ENCODE measurements at regions not wholly inside any gene's neighbourhood (a gene's known extent, or its start where the extent isn't known, plus 50 kb on each side); places are given as distances from the start of the nearest gene placed in this dataset.

DNA sequence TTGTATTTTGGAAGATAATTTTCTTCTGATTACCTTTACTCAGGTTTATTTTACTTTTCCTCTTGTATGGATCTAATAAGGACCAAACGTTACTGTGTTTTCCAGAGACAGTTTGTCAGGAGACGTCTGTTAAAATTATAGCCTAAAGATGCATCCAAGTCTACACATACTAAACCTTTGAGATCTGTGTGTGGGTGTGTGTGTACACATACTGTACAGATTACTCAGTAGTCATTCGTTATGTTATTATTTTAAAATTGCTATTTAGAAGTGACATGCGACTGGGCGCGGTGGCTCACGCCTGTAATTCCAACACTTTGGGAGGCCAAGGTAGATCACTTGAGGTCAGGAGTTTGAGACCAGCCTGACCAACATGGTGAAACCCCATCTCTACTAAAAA is 51.6 kb upstream of the CNTLN start:
- no peaks in the 10 kb centered on the region for H3K36me3 ChIP-seq
- H3K4me3 ChIP-seq = no peak overlapping the region
- DNase-seq (ENCODE audit: low spot score in 2 of 2) = no peak
- no peaks in the 10 kb centered on the region for H3K27me3 ChIP-seq
- no peaks in the 10 kb centered on the region for H3K4me1 ChIP-seq
- intact Hi-C loops (cut with DNase I) = no loop called here
- no peak overlapping the region for H3K27ac ChIP-seq
- no peaks in the 10 kb centered on the region for H3K9me3 ChIP-seq
- TF ChIP-seq, protein P1, sequence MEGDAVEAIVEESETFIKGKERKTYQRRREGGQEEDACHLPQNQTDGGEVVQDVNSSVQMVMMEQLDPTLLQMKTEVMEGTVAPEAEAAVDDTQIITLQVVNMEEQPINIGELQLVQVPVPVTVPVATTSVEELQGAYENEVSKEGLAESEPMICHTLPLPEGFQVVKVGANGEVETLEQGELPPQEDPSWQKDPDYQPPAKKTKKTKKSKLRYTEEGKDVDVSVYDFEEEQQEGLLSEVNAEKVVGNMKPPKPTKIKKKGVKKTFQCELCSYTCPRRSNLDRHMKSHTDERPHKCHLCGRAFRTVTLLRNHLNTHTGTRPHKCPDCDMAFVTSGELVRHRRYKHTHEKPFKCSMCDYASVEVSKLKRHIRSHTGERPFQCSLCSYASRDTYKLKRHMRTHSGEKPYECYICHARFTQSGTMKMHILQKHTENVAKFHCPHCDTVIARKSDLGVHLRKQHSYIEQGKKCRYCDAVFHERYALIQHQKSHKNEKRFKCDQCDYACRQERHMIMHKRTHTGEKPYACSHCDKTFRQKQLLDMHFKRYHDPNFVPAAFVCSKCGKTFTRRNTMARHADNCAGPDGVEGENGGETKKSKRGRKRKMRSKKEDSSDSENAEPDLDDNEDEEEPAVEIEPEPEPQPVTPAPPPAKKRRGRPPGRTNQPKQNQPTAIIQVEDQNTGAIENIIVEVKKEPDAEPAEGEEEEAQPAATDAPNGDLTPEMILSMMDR (IDR thresholded peaks at IDR 0.05) = no peak

GRCh38 chr9:17082343-17083064 is 52.3 kb upstream of the CNTLN start:
- no peak overlapping the region for H3K27ac ChIP-seq
- H3K4me3 ChIP-seq = no peak overlapping the region
- no peaks in the 10 kb centered on the region for H3K4me1 ChIP-seq
- intact Hi-C loops (cut with DNase I) = no loop called here
- no peaks in the 10 kb centered on the region for H3K9me3 ChIP-seq
- TF ChIP-seq, protein P1 (IDR thresholded peaks at IDR 0.05) = peak in 1 of 3 experiments; percentile 27
- no peak for DNase-seq (ENCODE audit: low spot score in 2 of 2)
- H3K27me3 ChIP-seq = no peaks in the 10 kb centered on the region
- no peaks in the 10 kb centered on the region for H3K36me3 ChIP-seq

GRCh38 chr9:17081814-17082213 is 53.0 kb upstream of the CNTLN start:
- no peak for DNase-seq (ENCODE audit: low spot score in 2 of 2)
- no peaks in the 10 kb centered on the region for H3K36me3 ChIP-seq
- no peak overlapping the region for H3K27ac ChIP-seq
- intact Hi-C loops (cut with DNase I) = no loop called here
- H3K4me1 ChIP-seq = no peaks in the 10 kb centered on the region
- no peaks in the 10 kb centered on the region for H3K27me3 ChIP-seq
- TF ChIP-seq, protein P1 (IDR thresholded peaks at IDR 0.05) = no peak
- no peaks in the 10 kb centered on the region for H3K9me3 ChIP-seq
- H3K4me3 ChIP-seq = no peak overlapping the region

GRCh38 chr9:17081351-17081750 is 53.5 kb upstream of the CNTLN start:
- DNase-seq (ENCODE audit: low spot score in 2 of 2) = no peak
- no peak overlapping the region for H3K4me3 ChIP-seq
- H3K27ac ChIP-seq = no peak overlapping the region
- TF ChIP-seq, protein P1 (IDR thresholded peaks at IDR 0.05) = no peak
- intact Hi-C loops (cut with DNase I) = no loop called here
- H3K36me3 ChIP-seq = no peaks in the 10 kb centered on the region
- no peaks in the 10 kb centered on the region for H3K9me3 ChIP-seq
- H3K27me3 ChIP-seq = no peaks in the 10 kb centered on the region
- H3K4me1 ChIP-seq = no peaks in the 10 kb centered on the region

DNA sequence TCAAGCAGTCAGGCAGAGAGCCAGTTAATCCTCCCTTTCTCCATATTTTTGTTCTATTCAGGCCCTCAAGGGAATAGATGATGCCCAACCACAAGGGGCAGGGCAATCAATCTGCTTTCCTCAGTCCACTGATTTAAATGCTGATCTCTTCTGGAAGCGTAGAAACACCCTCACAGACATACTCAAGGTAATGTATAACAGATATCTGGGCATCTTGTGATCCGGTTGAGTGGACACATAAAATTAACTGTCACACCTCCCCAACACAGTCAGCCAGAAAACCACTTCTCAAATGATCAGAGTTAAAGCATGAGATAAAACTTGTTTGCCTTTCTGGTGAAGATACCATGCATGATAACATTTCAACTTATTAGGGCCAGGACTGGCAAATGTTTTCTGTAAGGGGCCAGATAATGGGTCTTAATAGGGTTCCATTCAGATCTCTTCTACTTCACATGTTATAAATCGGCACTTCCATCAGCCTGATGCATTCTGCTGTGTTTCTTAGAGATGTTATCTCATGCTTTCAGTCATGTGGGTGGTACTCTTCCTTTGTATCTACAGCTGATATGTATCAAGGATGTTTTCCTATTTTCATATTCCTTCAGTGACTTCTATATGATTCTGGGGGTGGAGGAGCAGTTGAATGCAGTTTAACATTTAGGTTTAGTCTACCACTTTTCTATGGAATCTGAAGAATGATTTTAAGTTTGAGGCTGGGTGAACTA is 58.9 kb upstream of the CNTLN start:
- H3K27ac ChIP-seq = no peak overlapping the region
- no peak for DNase-seq (ENCODE audit: low spot score in 2 of 2)
- H3K4me1 ChIP-seq = no peaks in the 10 kb centered on the region
- intact Hi-C loops (cut with DNase I) = no loop called here
- H3K9me3 ChIP-seq = no peaks in the 10 kb centered on the region
- H3K36me3 ChIP-seq = no peaks in the 10 kb centered on the region
- no peaks in the 10 kb centered on the region for H3K27me3 ChIP-seq
- TF ChIP-seq, protein P1 (IDR thresholded peaks at IDR 0.05) = no peak
- no peak overlapping the region for H3K4me3 ChIP-seq

Data from ascending aorta (tissue), 2 donors.